SU-DHL-6 (cell line): ENCODE measurements at regions not wholly inside any gene's neighbourhood (a gene's known extent, or its start where the extent isn't known, plus 50 kb on each side); places are given as distances from the start of the nearest gene placed in this dataset.

Experiments used
- H2AFZ ChIP-seq: fragments of 200-600 bp; sonication (generic); 2 replicates; pipeline ENCODE4 v1.6.1; 2014; ENCODE audit warnings: low read depth, mild to moderate bottlenecking, moderate library complexity, mixed read lengths, antibody characterized with exemption, low read length; ENCODE audit not compliant: severe bottlenecking
- H3F3A ChIP-seq: fragments of 200-600 bp; shearing (Covaris generic); 2 replicates; pipeline ENCODE4 v1.6.0; 2016; ENCODE audit warnings: antibody characterized with exemption, mild to moderate bottlenecking; ENCODE audit not compliant: insufficient read depth
- H3K27ac ChIP-seq: fragments of 200-600 bp; sonication (generic); 2 replicates; pipeline ENCODE4 v1.5.1; 2016; ENCODE audit warnings: low read depth, mild to moderate bottlenecking, low read length, moderate library complexity, mixed read lengths
- H3K27me3 ChIP-seq: fragments of 200-600 bp; sonication (generic), shearing (Covaris generic); 2 replicates; pipeline ENCODE4 v1.6.0; 2014; ENCODE audit warnings: mild to moderate bottlenecking, low read length
- H3K36me3 ChIP-seq: fragments of 200-600 bp; sonication (generic); 2 replicates; pipeline ENCODE4 v1.6.1; 2014; ENCODE audit warnings: mild to moderate bottlenecking, low read length, mixed read lengths
- H3K4me2 ChIP-seq: fragments of 300-600, 200-600 bp; shearing (Covaris generic), sonication (generic); 2 replicates; pipeline ENCODE4 v1.6.0; 2014; ENCODE audit warnings: low read length, low read depth, mild to moderate bottlenecking; ENCODE audit not compliant: poor library complexity, severe bottlenecking
- H3K4me3 ChIP-seq: fragments of 200-600 bp; sonication (generic); 2 replicates; pipeline ENCODE4 v1.5.1; 2014; ENCODE audit warnings: antibody characterized with exemption, low read length, mild to moderate bottlenecking, mixed read lengths; ENCODE audit not compliant: insufficient read depth, poor library complexity, severe bottlenecking
- H3K79me2 ChIP-seq: fragments of 200-600 bp; sonication (generic); 2 replicates; pipeline ENCODE4 v1.6.1; 2014; ENCODE audit warnings: mild to moderate bottlenecking, low read length, moderate library complexity; ENCODE audit not compliant: insufficient read depth
- H3K9ac ChIP-seq: fragments of 200-600 bp; sonication (generic); 2 replicates; pipeline ENCODE4 v1.7.0; 2014; ENCODE audit warnings: mild to moderate bottlenecking, low read length
- H3K9me2 ChIP-seq: fragments of 200-600 bp; sonication (generic); replicated peaks from 2 replicates; pipeline ENCODE4 v1.6.1; 2014; ENCODE audit warnings: low read length; ENCODE audit not compliant: insufficient read depth
- H3K9me3 ChIP-seq: fragments of 200-600 bp; sonication (generic); 2 replicates; pipeline ENCODE4 v1.6.1; 2014; ENCODE audit warnings: low read length, mixed read lengths; ENCODE audit not compliant: insufficient read depth
- H4K20me1 ChIP-seq: fragments of 200-600 bp; sonication (generic); 2 replicates; pipeline ENCODE4 v1.6.1; 2014; ENCODE audit warnings: low read depth, mild to moderate bottlenecking, antibody characterized with exemption, low read length, moderate library complexity, mixed read lengths
- EZH2phosphoT487 ChIP-seq: fragments of 200-600 bp; sonication (generic), shearing (Covaris generic); conservative IDR thresholded peaks from 2 replicates; pipeline ENCODE4 v1.6.1; 2018; ENCODE audit warnings: mild to moderate bottlenecking, antibody characterized with exemption, low read length, moderate library complexity, mixed read lengths
- TF ChIP-seq, protein P1 (sequence below): fragments of 200-600 bp; sonication (generic); IDR thresholded peaks from one replicate; pipeline ENCODE4 v1.5.1; 2017; ENCODE audit warnings: antibody characterized with exemption, mild to moderate bottlenecking, low read length, moderate library complexity; ENCODE audit not compliant: insufficient read depth, poor library complexity, severe bottlenecking

DNA sequence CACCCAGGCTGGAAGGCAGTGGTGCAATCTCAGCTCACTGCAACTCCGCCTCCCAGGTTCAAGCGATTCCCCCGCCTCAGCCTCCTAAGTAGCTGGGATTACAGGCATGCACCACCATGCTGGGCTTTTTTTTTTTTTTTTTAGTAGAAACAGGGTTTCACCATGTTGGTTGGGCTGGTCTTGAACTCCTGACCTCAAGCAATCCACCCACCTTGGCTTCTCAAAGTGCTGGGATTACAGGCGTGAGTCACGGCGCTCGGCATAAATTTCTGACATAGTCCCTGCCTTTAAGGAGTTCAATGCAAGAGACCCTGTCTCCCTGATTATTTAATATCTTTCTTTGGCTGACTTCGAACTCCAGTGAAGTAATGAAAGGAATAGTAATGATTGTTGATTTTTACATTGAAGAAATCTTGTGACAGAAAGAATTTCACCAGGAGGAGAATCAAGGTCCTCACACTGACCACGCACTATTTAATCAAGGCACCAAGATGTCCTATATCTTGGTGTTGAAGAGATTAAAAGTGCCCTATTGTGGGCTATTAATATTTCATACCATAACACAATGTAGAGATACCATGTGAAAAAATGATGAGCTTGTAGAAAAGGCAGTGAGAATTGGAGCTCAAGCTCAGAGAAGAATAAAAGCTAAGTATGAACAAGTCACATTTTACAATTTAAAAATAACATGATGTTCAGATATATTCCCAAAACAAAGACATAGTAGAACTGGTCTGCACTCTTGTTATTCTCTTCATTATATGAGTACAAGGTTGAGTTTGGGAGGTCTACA lies 71.6 kb upstream of the BLID start:
- Histone ChIP-seq H3K9me3 (no peaks in the 10 kb centered on the region), H2AFZ (no peak overlapping the region), H3K4me2 (no peak overlapping the region), H4K20me1 (no peaks in the 10 kb centered on the region), H3K27ac (no peak overlapping the region), H3K79me2 (no peaks in the 10 kb centered on the region), H3K4me3 (no peak overlapping the region), H3K36me3 (no peaks in the 10 kb centered on the region), H3K9me2 (no peaks in the 10 kb centered on the region), H3F3A (no peaks in the 10 kb centered on the region), H3K9ac (no peak overlapping the region), H3K27me3 (no peaks in the 10 kb centered on the region; the same call in 1 of the 2 replicates)
- TF ChIP-seq EZH2phosphoT487: no peak
- TF ChIP-seq, protein P1, sequence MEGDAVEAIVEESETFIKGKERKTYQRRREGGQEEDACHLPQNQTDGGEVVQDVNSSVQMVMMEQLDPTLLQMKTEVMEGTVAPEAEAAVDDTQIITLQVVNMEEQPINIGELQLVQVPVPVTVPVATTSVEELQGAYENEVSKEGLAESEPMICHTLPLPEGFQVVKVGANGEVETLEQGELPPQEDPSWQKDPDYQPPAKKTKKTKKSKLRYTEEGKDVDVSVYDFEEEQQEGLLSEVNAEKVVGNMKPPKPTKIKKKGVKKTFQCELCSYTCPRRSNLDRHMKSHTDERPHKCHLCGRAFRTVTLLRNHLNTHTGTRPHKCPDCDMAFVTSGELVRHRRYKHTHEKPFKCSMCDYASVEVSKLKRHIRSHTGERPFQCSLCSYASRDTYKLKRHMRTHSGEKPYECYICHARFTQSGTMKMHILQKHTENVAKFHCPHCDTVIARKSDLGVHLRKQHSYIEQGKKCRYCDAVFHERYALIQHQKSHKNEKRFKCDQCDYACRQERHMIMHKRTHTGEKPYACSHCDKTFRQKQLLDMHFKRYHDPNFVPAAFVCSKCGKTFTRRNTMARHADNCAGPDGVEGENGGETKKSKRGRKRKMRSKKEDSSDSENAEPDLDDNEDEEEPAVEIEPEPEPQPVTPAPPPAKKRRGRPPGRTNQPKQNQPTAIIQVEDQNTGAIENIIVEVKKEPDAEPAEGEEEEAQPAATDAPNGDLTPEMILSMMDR: no peak

DNA sequence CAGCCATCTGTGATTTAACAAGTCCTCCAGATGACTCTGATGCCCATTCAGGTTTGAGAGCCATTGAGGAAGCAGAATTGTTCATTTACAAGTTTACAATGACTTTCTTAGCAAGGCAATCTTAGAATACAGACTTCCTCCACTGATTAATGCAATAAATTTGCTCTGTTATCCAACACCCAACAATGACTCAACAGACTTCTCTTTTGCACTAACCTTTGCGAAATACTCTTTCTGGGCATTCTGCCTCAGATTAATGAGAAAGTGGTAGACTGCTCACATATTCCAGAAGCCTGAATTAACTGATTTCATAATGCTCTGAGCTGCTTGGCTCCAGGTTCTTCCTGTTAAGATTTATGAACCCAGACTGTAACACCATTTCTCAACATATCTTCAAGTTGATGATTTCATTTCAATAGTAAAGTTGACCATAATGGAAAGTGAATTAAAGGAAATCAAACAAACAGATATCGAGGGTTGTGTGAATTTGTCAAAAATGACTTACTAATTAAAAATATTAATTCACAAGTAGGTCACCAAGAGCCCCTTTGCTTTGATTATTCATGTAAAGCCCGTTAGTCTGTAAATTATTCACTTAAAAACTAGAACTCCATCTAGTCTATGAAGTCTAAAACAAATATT lies 70.5 kb upstream of the BLID start:
- Histone ChIP-seq H3K4me3 (no peak overlapping the region), H3K27me3 (no peaks in the 10 kb centered on the region; the same call in 1 of the 2 replicates), H2AFZ (no peak overlapping the region), H3K9me3 (no peaks in the 10 kb centered on the region), H3K9ac (no peak overlapping the region), H3K27ac (no peak overlapping the region), H3K9me2 (no peaks in the 10 kb centered on the region), H3K36me3 (no peaks in the 10 kb centered on the region), H3K79me2 (no peaks in the 10 kb centered on the region), H4K20me1 (no peaks in the 10 kb centered on the region), H3K4me2 (no peak overlapping the region), H3F3A (no peaks in the 10 kb centered on the region)
- TF ChIP-seq, protein P1: no peak
- TF ChIP-seq EZH2phosphoT487: no peak

DNA sequence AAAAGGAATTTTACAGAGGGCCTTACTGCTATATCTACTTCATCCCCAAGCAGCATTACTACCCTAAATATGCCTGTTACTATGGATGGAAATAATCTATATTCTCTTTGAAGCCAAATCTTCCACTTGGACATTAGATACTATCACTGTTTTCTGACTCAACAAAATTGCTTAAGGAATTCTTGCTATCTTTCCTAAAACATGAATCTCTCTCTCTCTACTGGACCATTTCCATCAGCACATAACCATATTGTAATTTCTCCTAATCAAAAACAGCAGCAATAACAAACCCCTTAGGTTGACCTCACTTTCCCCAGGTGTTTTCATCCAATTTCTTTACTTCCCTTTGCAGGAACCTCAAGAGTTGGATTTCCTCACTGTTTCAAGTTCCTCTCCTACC lies 67.9 kb upstream of the BLID start:
- no peaks in the 10 kb centered on the region for H4K20me1 ChIP-seq
- no peak overlapping the region for H3K9ac ChIP-seq
- TF ChIP-seq, protein P1: no peak
- TF ChIP-seq EZH2phosphoT487: no peak
- no peaks in the 10 kb centered on the region for H3K79me2 ChIP-seq
- H3K27me3 ChIP-seq: no peaks in the 10 kb centered on the region; the same call in 1 of the 2 replicates
- H3K9me3 ChIP-seq: no peaks in the 10 kb centered on the region
- H3K36me3 ChIP-seq: no peaks in the 10 kb centered on the region
- H2AFZ ChIP-seq: no peak overlapping the region
- H3K27ac ChIP-seq: no peak overlapping the region
- H3K4me2 ChIP-seq: no peak overlapping the region
- no peaks in the 10 kb centered on the region for H3F3A ChIP-seq
- H3K4me3 ChIP-seq: no peak overlapping the region
- no peaks in the 10 kb centered on the region for H3K9me2 ChIP-seq
